ENCODE measurements at regions not wholly inside any gene's neighbourhood (a gene's known extent, or its start where the extent isn't known, plus 50 kb on each side); places are given as distances from the start of the nearest gene placed in this dataset.

GRCh38 chr4:96504386-96504785, 664.5 kb downstream of the PDHA2 start:
- no peak overlapping the region for H3K27ac ChIP-seq (ENCODE audit: low read depth, low read length)
- TF ChIP-seq, protein P1, sequence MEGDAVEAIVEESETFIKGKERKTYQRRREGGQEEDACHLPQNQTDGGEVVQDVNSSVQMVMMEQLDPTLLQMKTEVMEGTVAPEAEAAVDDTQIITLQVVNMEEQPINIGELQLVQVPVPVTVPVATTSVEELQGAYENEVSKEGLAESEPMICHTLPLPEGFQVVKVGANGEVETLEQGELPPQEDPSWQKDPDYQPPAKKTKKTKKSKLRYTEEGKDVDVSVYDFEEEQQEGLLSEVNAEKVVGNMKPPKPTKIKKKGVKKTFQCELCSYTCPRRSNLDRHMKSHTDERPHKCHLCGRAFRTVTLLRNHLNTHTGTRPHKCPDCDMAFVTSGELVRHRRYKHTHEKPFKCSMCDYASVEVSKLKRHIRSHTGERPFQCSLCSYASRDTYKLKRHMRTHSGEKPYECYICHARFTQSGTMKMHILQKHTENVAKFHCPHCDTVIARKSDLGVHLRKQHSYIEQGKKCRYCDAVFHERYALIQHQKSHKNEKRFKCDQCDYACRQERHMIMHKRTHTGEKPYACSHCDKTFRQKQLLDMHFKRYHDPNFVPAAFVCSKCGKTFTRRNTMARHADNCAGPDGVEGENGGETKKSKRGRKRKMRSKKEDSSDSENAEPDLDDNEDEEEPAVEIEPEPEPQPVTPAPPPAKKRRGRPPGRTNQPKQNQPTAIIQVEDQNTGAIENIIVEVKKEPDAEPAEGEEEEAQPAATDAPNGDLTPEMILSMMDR (IDR thresholded peaks at IDR 0.05; ENCODE audit: low read depth, low read length, poor library complexity, severe bottlenecking) = no peak
- TF ChIP-seq EZH2phosphoT487 (IDR thresholded peaks at IDR 0.05; ENCODE audit: borderline replicate concordance, low read length) = no peak
- H3K36me3 ChIP-seq (ENCODE audit: control insufficient read depth, low read length) = no peaks in the 10 kb centered on the region
- no peaks in the 10 kb centered on the region for H3F3A ChIP-seq (ENCODE audit: control insufficient read depth, insufficient read depth)
- no peak overlapping the region for H3K4me2 ChIP-seq (ENCODE audit: low read length)
- no peaks in the 10 kb centered on the region for H3K27me3 ChIP-seq (ENCODE audit: control insufficient read depth, low read length)
- no peaks in the 10 kb centered on the region for H3K4me1 ChIP-seq (ENCODE audit: control insufficient read depth, low read length)
- no peaks in the 10 kb centered on the region for H3K9me3 ChIP-seq (ENCODE audit: control insufficient read depth, insufficient read depth, low read length)
- no peaks in the 10 kb centered on the region for H3K79me2 ChIP-seq (ENCODE audit: control insufficient read depth, low read length)
- H4K20me1 ChIP-seq (ENCODE audit: control insufficient read depth, insufficient read depth, low read depth, low read length) = no peaks in the 10 kb centered on the region
- H3K4me3 ChIP-seq (ENCODE audit: low read length) = no peak overlapping the region
- H3K9me2 ChIP-seq (replicated peaks; ENCODE audit: control insufficient read depth, low read length) = no peaks in the 10 kb centered on the region

GRCh38 chr4:96509039-96509741, 669.3 kb downstream of the PDHA2 start:
- Histone ChIP-seq H3K4me3 (ENCODE audit: low read length) (no peak overlapping the region), H3K36me3 (ENCODE audit: control insufficient read depth, low read length) (no peaks in the 10 kb centered on the region), H3K4me1 (ENCODE audit: control insufficient read depth, low read length) (no peaks in the 10 kb centered on the region), H3K79me2 (ENCODE audit: control insufficient read depth, low read length) (no peaks in the 10 kb centered on the region), H3F3A (ENCODE audit: control insufficient read depth, insufficient read depth) (no peaks in the 10 kb centered on the region), H3K9me3 (ENCODE audit: control insufficient read depth, insufficient read depth, low read length) (no peaks in the 10 kb centered on the region), H4K20me1 (ENCODE audit: control insufficient read depth, insufficient read depth, low read depth, low read length) (no peaks in the 10 kb centered on the region), H3K9me2 (replicated peaks; ENCODE audit: control insufficient read depth, low read length) (no peaks in the 10 kb centered on the region), H3K4me2 (ENCODE audit: low read length) (no peak overlapping the region), H3K27me3 (ENCODE audit: control insufficient read depth, low read length) (no peaks in the 10 kb centered on the region), H3K27ac (ENCODE audit: low read depth, low read length) (no peak overlapping the region)
- TF ChIP-seq EZH2phosphoT487 (IDR thresholded peaks at IDR 0.05; ENCODE audit: borderline replicate concordance, low read length) = no peak
- TF ChIP-seq, protein P1 (IDR thresholded peaks at IDR 0.05; ENCODE audit: low read depth, low read length, poor library complexity, severe bottlenecking) = no peak

GRCh38 chr4:96519291-96519690, 679.4 kb downstream of the PDHA2 start:
- no peaks in the 10 kb centered on the region for H3K36me3 ChIP-seq (ENCODE audit: control insufficient read depth, low read length)
- H3K27me3 ChIP-seq (ENCODE audit: control insufficient read depth, low read length) = no peaks in the 10 kb centered on the region
- no peak overlapping the region for H3K4me3 ChIP-seq (ENCODE audit: low read length)
- no peaks in the 10 kb centered on the region for H3K79me2 ChIP-seq (ENCODE audit: control insufficient read depth, low read length)
- H3K4me1 ChIP-seq (ENCODE audit: control insufficient read depth, low read length) = no peaks in the 10 kb centered on the region
- H4K20me1 ChIP-seq (ENCODE audit: control insufficient read depth, insufficient read depth, low read depth, low read length) = no peaks in the 10 kb centered on the region
- H3K4me2 ChIP-seq (ENCODE audit: low read length) = no peak overlapping the region
- no peaks in the 10 kb centered on the region for H3F3A ChIP-seq (ENCODE audit: control insufficient read depth, insufficient read depth)
- H3K9me3 ChIP-seq (ENCODE audit: control insufficient read depth, insufficient read depth, low read length) = no peaks in the 10 kb centered on the region; the same call in 1 of the 2 replicates
- H3K9me2 ChIP-seq (replicated peaks; ENCODE audit: control insufficient read depth, low read length) = no peaks in the 10 kb centered on the region
- H3K27ac ChIP-seq (ENCODE audit: low read depth, low read length) = no peak overlapping the region
- TF ChIP-seq EZH2phosphoT487 (IDR thresholded peaks at IDR 0.05; ENCODE audit: borderline replicate concordance, low read length) = no peak
- TF ChIP-seq, protein P1 (IDR thresholded peaks at IDR 0.05; ENCODE audit: low read depth, low read length, poor library complexity, severe bottlenecking) = no peak

All from DOHH2 (cell line).